Colonic mucosa (tissue), 4 donors: ENCODE measurements at regions not wholly inside any gene's neighbourhood (a gene's known extent, or its start where the extent isn't known, plus 50 kb on each side); places are given as distances from the start of the nearest gene placed in this dataset.
A peak's percentile ranks its signal among the peaks of the same experiment; 100 is the strongest.
"Not testable (repeated sequence)": the region's sequence is repeated elsewhere in the genome, so short reads cannot be mapped to it uniquely, and the experiment has no call there.

Source experiments
- DNase-seq: peaks from one replicate; pipeline ENCODE4 v3.0.0-alpha.2; 2020
- H3K27ac ChIP-seq: fragments of 200-600 bp; one replicate; pipeline ENCODE4 v1.8.0; 2021
- H3K27me3 ChIP-seq: fragments of 200-600 bp; one replicate; pipeline ENCODE4 v1.8.0; 2021
- H3K36me3 ChIP-seq: fragments of 200-600 bp; one replicate; pipeline ENCODE4 v1.8.0; 2021
- H3K4me1 ChIP-seq: fragments of 200-600 bp; one replicate; pipeline ENCODE4 v1.8.0; 2021; ENCODE audit warnings: mild to moderate bottlenecking
- H3K4me3 ChIP-seq: fragments of 200-600 bp; one replicate; pipeline ENCODE4 v1.8.0; 2021
- H3K9ac ChIP-seq, 2 donors: one replicate each; pipeline ENCODE4 v1.7.0; 2013; ENCODE audit warnings: control low read depth in 2 of 2, low read depth in 2 of 2, low read length in 2 of 2
- H3K9me3 ChIP-seq: fragments of 200-600 bp; one replicate; pipeline ENCODE4 v1.8.0; 2021
- CTCF ChIP-seq: fragments of 200-600 bp; IDR thresholded peaks from one replicate; pipeline ENCODE4 v1.8.0; 2022; ENCODE audit warnings: antibody characterized with exemption, mild to moderate bottlenecking
- intact Hi-C: fragments of 100-400 bp; cut with DNase I; formaldehyde crosslinking; loops from one replicate; pipeline ENCODE4 v1.14.1; 2022
- donor health status: healthy.
- donor health status: DM: no; HTN: no; CAD: no.
- donor health status: DM: no; HTN: no; CAD: no.

GRCh38 chr9:3736161-3736560, 210.4 kb upstream of the RFX3 start:
- DNase-seq, result no peak
- no peak overlapping the region for H3K9ac ChIP-seq
- no peak overlapping the region for H3K4me3 ChIP-seq
- intact Hi-C loops, result loop anchor here (10.0 kb wide), 3 partner anchors 489 to 629 kb away; no protein-coding TSS in a partner anchor
- no peak overlapping the region for H3K27ac ChIP-seq
- no peaks in the 10 kb centered on the region for H3K27me3 ChIP-seq
- TF ChIP-seq CTCF, result no peak
- H3K9me3 ChIP-seq, result no peaks in the 10 kb centered on the region
- no peaks in the 10 kb centered on the region for H3K36me3 ChIP-seq
- H3K4me1 ChIP-seq, result no peaks in the 10 kb centered on the region

- DNase-seq, result no peak
- no peak overlapping the region for H3K4me3 ChIP-seq
- no peaks in the 10 kb centered on the region for H3K36me3 ChIP-seq
- TF ChIP-seq CTCF, result no peak
- H3K27me3 ChIP-seq, result no peaks in the 10 kb centered on the region
- H3K4me1 ChIP-seq, result no peaks in the 10 kb centered on the region
- intact Hi-C loops, result loop anchor here (10.0 kb wide), 3 partner anchors 490 to 630 kb away; no protein-coding TSS in a partner anchor
- H3K27ac ChIP-seq, result no peak overlapping the region
- no peaks in the 10 kb centered on the region for H3K9me3 ChIP-seq
- no peak overlapping the region for H3K9ac ChIP-seq
These were observed 209.4 kb upstream of the RFX3 start for GRCh38 chr9:3735251-3735650.

GRCh38 chr9:3733527-3734262, 207.9 kb upstream of the RFX3 start:
- H3K9me3 ChIP-seq, H3K9ac ChIP-seq, H3K27ac ChIP-seq, H3K4me3 ChIP-seq, H3K27me3 ChIP-seq, DNase-seq, H3K4me1 ChIP-seq, H3K36me3 ChIP-seq: not testable (repeated sequence)
- intact Hi-C loops, result loop anchor here (10.0 kb wide), 3 partner anchors 491 to 631 kb away; no protein-coding TSS in a partner anchor

DNA sequence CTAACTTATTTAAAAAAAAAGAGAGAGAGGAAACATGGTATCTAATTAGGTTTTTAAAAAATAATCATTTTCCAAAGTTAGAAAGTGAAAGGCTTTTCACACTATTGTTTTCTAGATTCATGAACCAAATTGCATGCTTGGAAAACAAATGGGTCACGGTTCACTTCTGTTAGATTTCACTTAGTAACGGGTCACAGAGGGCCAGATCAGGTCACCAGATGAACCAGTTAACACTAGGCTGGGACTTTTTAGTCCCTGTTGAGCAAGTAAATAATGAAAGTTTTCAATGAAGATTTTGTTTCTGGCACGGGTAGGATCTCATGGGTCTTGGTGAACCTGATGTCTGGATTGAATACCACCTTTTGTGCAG, 207.2 kb upstream of the RFX3 start:
- intact Hi-C loops, result loop anchor here (10.0 kb wide), 3 partner anchors 492 to 632 kb away; no protein-coding TSS in a partner anchor
- H3K27ac ChIP-seq, result no peak overlapping the region

DNA sequence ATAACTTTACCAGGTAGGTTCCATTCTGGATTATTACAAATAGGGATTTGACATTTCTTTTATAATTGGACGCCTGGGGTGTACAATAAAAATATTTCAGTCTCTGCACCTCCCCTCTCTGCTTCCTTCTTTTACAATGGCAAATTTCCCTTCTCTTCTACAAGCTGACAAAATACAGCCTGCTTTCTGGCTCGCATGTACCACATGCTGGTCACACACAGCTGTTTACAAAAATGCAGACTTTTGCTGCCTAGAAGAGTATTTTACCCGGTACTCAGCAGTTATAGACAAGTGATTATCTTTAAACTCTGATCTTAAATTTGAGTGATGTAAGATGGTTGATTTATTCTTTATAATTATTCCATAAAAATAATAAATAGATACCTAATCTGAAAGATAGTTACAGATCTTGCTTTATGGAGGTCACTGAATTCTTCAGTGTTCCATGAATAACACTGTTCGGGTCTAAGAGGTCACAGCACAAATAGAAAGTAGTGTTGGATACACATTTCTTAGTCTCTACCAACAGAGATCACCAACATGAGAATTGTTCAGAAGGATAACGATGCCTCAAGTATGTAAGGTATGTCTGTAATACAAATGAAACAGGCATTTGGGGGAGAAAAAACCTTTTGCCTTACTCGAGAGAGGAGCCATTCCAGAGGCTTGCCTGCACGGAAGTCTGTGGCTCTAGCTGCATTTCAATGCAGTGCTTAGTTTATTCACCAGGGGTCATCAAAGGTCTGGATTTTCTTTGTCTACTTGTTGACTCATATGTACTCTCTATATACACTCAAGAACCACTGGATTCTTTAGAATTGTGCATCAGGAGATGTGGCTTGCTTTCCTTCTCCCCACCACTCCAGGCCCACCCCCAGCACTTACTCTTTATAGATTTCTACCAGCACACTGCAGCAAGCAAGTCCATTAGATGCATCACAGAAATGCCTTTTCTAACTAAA, 206.6 kb upstream of the RFX3 start:
- peak; percentile 73 for DNase-seq
- TF ChIP-seq CTCF, result peak; percentile 58
- H3K27ac ChIP-seq, result no peak overlapping the region
- intact Hi-C loops, result loop anchor here (10.0 kb wide), 3 partner anchors 492 to 632 kb away; no protein-coding TSS in a partner anchor
- H3K4me1 ChIP-seq, result no peaks in the 10 kb centered on the region
- H3K9ac ChIP-seq, result peak overlapping the region in 1 of 2 donors; percentile 15
- no peaks in the 10 kb centered on the region for H3K9me3 ChIP-seq
- H3K36me3 ChIP-seq, result no peaks in the 10 kb centered on the region
- no peaks in the 10 kb centered on the region for H3K27me3 ChIP-seq
- no peak overlapping the region for H3K4me3 ChIP-seq

More for the DNA sequence above, 207.2 kb upstream of the RFX3 start:
- Histone ChIP-seq H3K9ac (peak overlapping the region in 1 of 2 donors; percentile 8), H3K4me3 (no peak overlapping the region), H3K36me3 (no peaks in the 10 kb centered on the region), H3K27me3 (no peaks in the 10 kb centered on the region), H3K4me1 (no peaks in the 10 kb centered on the region), H3K9me3 (no peaks in the 10 kb centered on the region)
- no peak for DNase-seq
- TF ChIP-seq CTCF, result no peak
